K562 (cell line): ENCODE measurements at regions not wholly inside any gene's neighbourhood (a gene's known extent, or its start where the extent isn't known, plus 50 kb on each side); places are given as distances from the start of the nearest gene placed in this dataset.

Source experiments
- ATAC-seq: fragments of 200-7000 bp; cut with Tn5 transposase; 3 replicates; pipeline ENCODE4 v1.9.1; 2020; ENCODE audit warnings: moderate library complexity
- BruUV-seq: library from RNA; stranded (reverse); fragments of 400-500 nt; replicated peaks from 2 replicates; lab custom pipeline; 2021; lab: Mats Ljungman, UMichigan
- CTCF ChIA-PET: fragments of 300-600 bp; formaldehyde crosslinking; extraction: SDS; loops from one replicate; lab custom pipeline; 2021; ENCODE audit warnings: low intra/inter-chr PET ratio; lab: Yijun Ruan, JAX
- POLR2A ChIA-PET: fragments of 300-600, 350-650 bp; sonication (Branson Sonifier 250); formaldehyde crosslinking; extraction: SDS; loops from one replicate; lab custom pipeline; 2021; ENCODE audit warnings: antibody characterized with exemption, inconsistent platforms; lab: Yijun Ruan, JAX
- DNase-seq, 4 experiments: peaks; one replicate each; pipeline versions ENCODE4 v3.0.0 to v3.0.0-alpha.2; 2011 to 2018; ENCODE audit warnings: low spot score in 3 of 4, mixed read lengths in 3 of 4; ENCODE audit errors: extremely low read depth in 1 of 4
- FAIRE-seq: peaks from 2 replicates; lab custom pipeline; 2011; peaks lifted over from hg19 to GRCh38; lab: Jason Lieb, UNC
- H2AFZ ChIP-seq: 2 replicates; pipeline ENCODE4 v1.6.0; 2011; ENCODE audit warnings: low read depth, low read length, control low read depth, inconsistent platforms
- H3K27ac ChIP-seq: fragments of 200-600 bp; 3 replicates; pipeline ENCODE4 v1.8.0; 2011; ENCODE audit warnings: low read depth, mild to moderate bottlenecking, control low read depth, inconsistent platforms, low read length, moderate library complexity, mixed read lengths; ENCODE audit errors: extremely low read depth
- H3K27me3 ChIP-seq, 2 experiments: fragments of 300-600 bp in 1 of 2; 2 replicates in 1 of 2; 3 replicates in 1 of 2; pipeline versions ENCODE4 v1.6.0 to v1.8.0; 2011; ENCODE audit warnings: inconsistent platforms in 2 of 2, low read length in 2 of 2, mild to moderate bottlenecking in 1 of 2, mixed read lengths in 1 of 2, moderate library complexity in 1 of 2; ENCODE audit not compliant: control insufficient read depth in 2 of 2, insufficient read depth in 2 of 2
- H3K36me3 ChIP-seq: fragments of 300-600 bp; 3 replicates; pipeline ENCODE4 v1.8.0; 2011; ENCODE audit warnings: mild to moderate bottlenecking, low read length, inconsistent platforms; ENCODE audit not compliant: control insufficient read depth, insufficient read depth
- H3K4me1 ChIP-seq, 2 experiments: fragments of 200-600 bp in 1 of 2; replicated peaks in 1 of 2; 2 replicates in 1 of 2; 3 replicates in 1 of 2; pipeline versions ENCODE4 v1.5.1 to v1.8.0; 2011; ENCODE audit warnings: inconsistent platforms in 2 of 2, low read length in 2 of 2, mild to moderate bottlenecking in 1 of 2, mixed read lengths in 1 of 2, moderate library complexity in 1 of 2; ENCODE audit not compliant: control insufficient read depth in 2 of 2, insufficient read depth in 2 of 2
- H3K4me2 ChIP-seq: 2 replicates; pipeline ENCODE4 v1.6.1; 2011; ENCODE audit warnings: low read length, control low read depth, inconsistent platforms, mixed read lengths; ENCODE audit not compliant: insufficient read depth
- H3K4me3 ChIP-seq: fragments of 200-600 bp; sonication (generic), shearing (Covaris generic); 2 replicates; pipeline ENCODE4 v1.5.1; 2016; ENCODE audit warnings: control low read depth, inconsistent platforms
- H3K79me2 ChIP-seq: fragments of 200-600 bp; 3 replicates; pipeline ENCODE4 v1.8.0; 2011; ENCODE audit warnings: low read length, inconsistent platforms; ENCODE audit not compliant: control insufficient read depth, insufficient read depth
- H3K9ac ChIP-seq, 2 experiments: 2 replicates each; pipeline versions ENCODE4 v1.6.0 to v1.6.1; 2011; ENCODE audit warnings: low read depth in 2 of 2, low read length in 2 of 2, control low read depth in 1 of 2, inconsistent platforms in 1 of 2, mild to moderate bottlenecking in 1 of 2, mixed read lengths in 1 of 2; ENCODE audit not compliant: insufficient read depth in 1 of 2
- H3K9me1 ChIP-seq: one replicate; pipeline ENCODE4 v1.6.0; 2011; ENCODE audit warnings: inconsistent platforms, mild to moderate bottlenecking, low read length, moderate library complexity; ENCODE audit not compliant: control insufficient read depth, insufficient read depth
- H3K9me3 ChIP-seq: replicated peaks from 2 replicates; pipeline ENCODE4 v1.5.1; 2011; ENCODE audit warnings: low read depth, low read length, inconsistent platforms; ENCODE audit not compliant: control insufficient read depth, insufficient read depth
- H4K20me1 ChIP-seq: replicated peaks from 2 replicates; pipeline ENCODE4 v1.6.1; 2011; ENCODE audit warnings: low read length, inconsistent platforms, mixed read lengths; ENCODE audit not compliant: control insufficient read depth, insufficient read depth
- BDP1 ChIP-seq: IDR thresholded peaks from 3 replicates; pipeline ENCODE4 v1.6.1; 2011; ENCODE audit not compliant: insufficient read length, insufficient read depth
- CBX5 ChIP-seq: IDR thresholded peaks from 2 replicates; pipeline ENCODE4 v1.6.1; 2014; ENCODE audit warnings: low read depth, borderline replicate concordance
- CHD2 ChIP-seq: IDR thresholded peaks from 2 replicates; pipeline ENCODE4 v1.6.1; 2011; ENCODE audit warnings: low read depth, low read length
- GATAD2B ChIP-seq: fragments of 450-650 bp; IDR thresholded peaks from 2 replicates; pipeline ENCODE4 v1.6.1; 2017; ENCODE audit warnings: mild to moderate bottlenecking, borderline replicate concordance
- KHSRP ChIP-seq: fragments of 450-650 bp; IDR thresholded peaks from 2 replicates; pipeline ENCODE4 v1.6.1; 2017
- MYNN ChIP-seq, 2 experiments: sonication (generic); formaldehyde crosslinking in 1 of 2; IDR thresholded peaks; 2 replicates each; pipeline versions ENCODE4 v1.5.0 to v1.6.1; 2016 to 2020; ENCODE audit warnings: antibody characterized with exemption in 1 of 2, missing genetic modification reagents in 1 of 2
- SIRT6 ChIP-seq: IDR thresholded peaks from one replicate; pipeline ENCODE4 v1.6.1; 2012; ENCODE audit warnings: low read depth, mild to moderate bottlenecking, control low read depth, inconsistent platforms, low read length, moderate library complexity
- TSHZ1 ChIP-seq: fragments of 250-450 bp; sonication (Bioruptor Pico); IDR thresholded peaks from 2 replicates; pipeline ENCODE4 v1.4.0; 2020; ENCODE audit warnings: mild to moderate bottlenecking, moderate library complexity
- U2AF2 ChIP-seq: fragments of 200-400 bp; formaldehyde crosslinking; optimal IDR thresholded peaks from 2 replicates; pipeline ENCODE3; 2017; ENCODE audit warnings: low read depth, mild to moderate bottlenecking, low read length
- ZFP91 ChIP-seq: sonication (generic); formaldehyde crosslinking; IDR thresholded peaks from 2 replicates; pipeline ENCODE4 v1.8.0; 2022; ENCODE audit warnings: mild to moderate bottlenecking, missing genetic modification reagents
- ZNF436 ChIP-seq: fragments of 250-450, 450-650 bp; sonication (Bioruptor Pico); formaldehyde crosslinking; IDR thresholded peaks from 2 replicates; pipeline ENCODE4 v1.7.0; 2020; ENCODE audit warnings: mild to moderate bottlenecking
- whole genome bisulfite sequencing: fragments of 100-300 bp; shearing (Covaris generic); methylation state at CpG from one replicate; pipeline ENCODE4 v1.1.6; 2016; ENCODE audit warnings: low coverage, mixed read lengths; ENCODE audit not compliant: insufficient coverage; ENCODE audit errors: missing lambda C conversion rate; 5-methylcytosine and 5-hydroxymethylcytosine counted together
- in situ Hi-C: fragments of 300-500 bp; cut with MboI; formaldehyde crosslinking; loops from 4 replicates; pipeline ENCODE4 v1.15.0; 2018; ENCODE audit warnings: inconsistent platforms, mixed read lengths
- intact Hi-C: fragments of 100-400 bp; cut with micrococcal nuclease; formaldehyde crosslinking; loops from 2 replicates; pipeline ENCODE4 v1.14.2; 2022

GRCh38 chr12:105854071-105854470 lies 284.7 kb downstream of the NUAK1 start:
- Histone ChIP-seq H3K4me1 (no peaks in the 10 kb centered on the region; a peak in 1 of 5 replicates), H3K27me3 (no peaks in the 10 kb centered on the region), H3K9me1 (no peaks in the 10 kb centered on the region), H3K4me3 (no peak overlapping the region), H3K9ac (no peak overlapping the region), H3K9me3 (no peaks in the 10 kb centered on the region), H3K79me2 (no peaks in the 10 kb centered on the region), H4K20me1 (no peaks in the 10 kb centered on the region), H3K27ac (no peak overlapping the region), H2AFZ (no peak overlapping the region), H3K4me2 (no peak overlapping the region), H3K36me3 (no peaks in the 10 kb centered on the region)
- intact Hi-C loops = no loop called here
- 0% methylated on average over 2 of the region's 2 CpGs for WGBS
- ATAC-seq = no peak
- ChIA-PET CTCF (no interaction called here), POLR2A (no interaction called here)
- no peak for DNase-seq
- BruUV-seq = no TSS peak
- TF ChIP-seq GATAD2B = no peak
- no peak for TF ChIP-seq ZFP91 (CRISPR knock-in tag)
- no peak for TF ChIP-seq SIRT6
- TF ChIP-seq CHD2 = no peak
- no peak for TF ChIP-seq U2AF2
- TF ChIP-seq CBX5 = no peak
- no peak for TF ChIP-seq ZNF436 (CRISPR knock-in tag)
- no peak for TF ChIP-seq MYNN (IDR thresholded peaks at IDR 0.05)
- no peak for TF ChIP-seq MYNN (CRISPR knock-in tag; IDR thresholded peaks at IDR 0.05)
- TF ChIP-seq BDP1 = no peak
- no peak for TF ChIP-seq KHSRP
- no peak for TF ChIP-seq TSHZ1 (CRISPR knock-in tag)
- in situ Hi-C loops = no loop called here
- FAIRE-seq = no peak
